GM12891 (cell line): ENCODE measurements at regions not wholly inside any gene's neighbourhood (a gene's known extent, or its start where the extent isn't known, plus 50 kb on each side); places are given as distances from the start of the nearest gene placed in this dataset.

ENCODE experiments used
- PAX5 ChIP-seq: IDR thresholded peaks from 2 replicates; pipeline ENCODE4 v1.6.1; 2011; ENCODE audit warnings: low read length, moderate library complexity, mild to moderate bottlenecking; ENCODE audit not compliant: insufficient read depth, severe bottlenecking
- POLR2A ChIP-seq: IDR thresholded peaks from 2 replicates; pipeline ENCODE4 v1.6.1; 2011; ENCODE audit warnings: low read depth, low read length, control low read depth
- POLR2AphosphoS5 ChIP-seq: IDR thresholded peaks from 2 replicates; pipeline ENCODE4 v1.6.1; 2011; ENCODE audit warnings: low read depth, low read length, control low read depth
- POU2F2 ChIP-seq: IDR thresholded peaks from 2 replicates; pipeline ENCODE4 v1.6.1; 2011; ENCODE audit warnings: low read depth, mild to moderate bottlenecking, control low read depth, low read length, moderate library complexity
- SPI1 ChIP-seq: IDR thresholded peaks from 2 replicates; pipeline ENCODE4 v1.6.1; 2011; ENCODE audit warnings: low read depth, low read length, control low read depth
- TAF1 ChIP-seq: IDR thresholded peaks from 2 replicates; pipeline ENCODE4 v1.6.1; 2011; ENCODE audit warnings: low read depth, low read length, control low read depth

- TF ChIP-seq POLR2AphosphoS5 (no peak), POLR2A (no peak), POU2F2 (no peak), TAF1 (no peak), SPI1 (no peak), PAX5 (no peak)
Measured at GRCh38 chr2:66660804-66661203, 225.9 kb downstream of the MEIS1 start.
